A673 (cell line): ENCODE measurements at regions not wholly inside any gene's neighbourhood (a gene's known extent, or its start where the extent isn't known, plus 50 kb on each side); places are given as distances from the start of the nearest gene placed in this dataset.

Source experiments
- EZH2 ChIP-seq: fragments of 200-600 bp; sonication (generic); IDR thresholded peaks from 2 replicates; pipeline ENCODE4 v1.6.1; 2017; ENCODE audit warnings: borderline replicate concordance, low read depth, mild to moderate bottlenecking, mixed read lengths, antibody characterized with exemption, low read length; ENCODE audit not compliant: poor library complexity, severe bottlenecking
- TF ChIP-seq, protein P1 (sequence below): fragments of 300-800, 200-600 bp; sonication (generic); conservative IDR thresholded peaks from 2 replicates; pipeline ENCODE4 v1.5.1; 2017; ENCODE audit warnings: low read depth, mild to moderate bottlenecking, antibody characterized with exemption, low read length, moderate library complexity, mixed read lengths

DNA sequence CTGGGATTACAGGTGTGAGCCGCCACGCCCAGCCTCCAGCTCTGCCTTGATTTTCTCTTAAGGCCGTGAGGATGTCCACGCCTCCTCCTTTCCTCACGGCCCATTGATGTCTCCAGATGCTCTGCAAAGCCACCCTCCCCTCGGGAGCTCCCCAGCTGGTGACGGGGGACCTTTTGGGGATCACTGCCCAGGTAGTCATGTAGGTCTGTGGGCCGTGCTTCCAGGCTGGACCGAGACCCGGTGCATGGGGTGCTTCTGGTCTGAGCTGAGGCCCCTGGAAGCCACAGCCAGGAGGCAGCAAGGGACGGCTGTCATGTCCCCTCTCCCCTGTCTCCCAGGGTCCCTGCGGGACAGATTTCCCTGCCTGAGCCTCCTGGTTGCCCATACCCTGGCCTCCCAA, 277.8 kb downstream of the SEC14L1 start:
- TF ChIP-seq EZH2: no peak
- TF ChIP-seq, protein P1, sequence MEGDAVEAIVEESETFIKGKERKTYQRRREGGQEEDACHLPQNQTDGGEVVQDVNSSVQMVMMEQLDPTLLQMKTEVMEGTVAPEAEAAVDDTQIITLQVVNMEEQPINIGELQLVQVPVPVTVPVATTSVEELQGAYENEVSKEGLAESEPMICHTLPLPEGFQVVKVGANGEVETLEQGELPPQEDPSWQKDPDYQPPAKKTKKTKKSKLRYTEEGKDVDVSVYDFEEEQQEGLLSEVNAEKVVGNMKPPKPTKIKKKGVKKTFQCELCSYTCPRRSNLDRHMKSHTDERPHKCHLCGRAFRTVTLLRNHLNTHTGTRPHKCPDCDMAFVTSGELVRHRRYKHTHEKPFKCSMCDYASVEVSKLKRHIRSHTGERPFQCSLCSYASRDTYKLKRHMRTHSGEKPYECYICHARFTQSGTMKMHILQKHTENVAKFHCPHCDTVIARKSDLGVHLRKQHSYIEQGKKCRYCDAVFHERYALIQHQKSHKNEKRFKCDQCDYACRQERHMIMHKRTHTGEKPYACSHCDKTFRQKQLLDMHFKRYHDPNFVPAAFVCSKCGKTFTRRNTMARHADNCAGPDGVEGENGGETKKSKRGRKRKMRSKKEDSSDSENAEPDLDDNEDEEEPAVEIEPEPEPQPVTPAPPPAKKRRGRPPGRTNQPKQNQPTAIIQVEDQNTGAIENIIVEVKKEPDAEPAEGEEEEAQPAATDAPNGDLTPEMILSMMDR: no peak
